Glomerular visceral epithelial cell (primary cell): ENCODE measurements at regions not wholly inside any gene's neighbourhood (a gene's known extent, or its start where the extent isn't known, plus 50 kb on each side); places are given as distances from the start of the nearest gene placed in this dataset.

Experiments used
- DNase-seq: peaks from one replicate; pipeline ENCODE4 v3.0.0-alpha.2; 2016; ENCODE audit errors: extremely low spot score

DNA sequence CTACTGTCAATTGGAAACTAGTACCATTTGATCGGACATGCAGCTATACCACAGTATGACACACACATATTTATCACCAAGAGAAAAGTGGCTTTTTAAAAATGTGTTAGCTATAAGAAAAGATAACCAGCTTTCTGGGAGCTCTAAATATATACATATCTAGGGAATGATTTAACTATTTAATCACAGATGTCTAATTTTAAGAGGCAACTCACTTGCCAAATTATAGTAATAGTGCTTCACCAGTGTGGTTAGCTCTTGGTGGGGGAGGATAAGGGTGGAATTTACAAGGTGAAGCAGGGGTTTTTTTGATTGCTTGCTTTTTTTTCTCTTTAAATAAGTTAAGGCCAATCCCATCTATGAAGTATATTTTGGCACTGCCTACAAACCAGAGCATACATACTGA lies 547.7 kb upstream of the DIPK2B start:
- no peak for DNase-seq

DNA sequence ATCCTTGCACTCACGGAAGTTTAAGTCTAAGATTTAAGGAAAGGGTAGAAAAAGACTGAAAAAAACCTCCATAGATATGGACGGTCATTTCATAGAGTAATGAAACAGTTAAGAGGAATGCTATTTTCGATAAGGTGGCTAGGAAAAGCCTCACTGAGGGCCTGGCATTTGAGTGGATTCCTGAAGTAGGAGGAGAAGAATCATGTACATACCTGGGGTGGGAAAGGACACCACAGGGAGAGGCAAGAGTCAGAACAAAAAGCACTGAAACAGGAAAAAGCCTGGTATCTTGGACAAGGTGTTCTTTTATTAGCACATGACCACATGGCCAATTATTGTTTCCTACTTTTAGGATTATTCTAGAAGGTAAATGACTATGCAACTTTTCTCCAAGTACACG lies 547.2 kb upstream of the DIPK2B start:
- no peak for DNase-seq

DNA sequence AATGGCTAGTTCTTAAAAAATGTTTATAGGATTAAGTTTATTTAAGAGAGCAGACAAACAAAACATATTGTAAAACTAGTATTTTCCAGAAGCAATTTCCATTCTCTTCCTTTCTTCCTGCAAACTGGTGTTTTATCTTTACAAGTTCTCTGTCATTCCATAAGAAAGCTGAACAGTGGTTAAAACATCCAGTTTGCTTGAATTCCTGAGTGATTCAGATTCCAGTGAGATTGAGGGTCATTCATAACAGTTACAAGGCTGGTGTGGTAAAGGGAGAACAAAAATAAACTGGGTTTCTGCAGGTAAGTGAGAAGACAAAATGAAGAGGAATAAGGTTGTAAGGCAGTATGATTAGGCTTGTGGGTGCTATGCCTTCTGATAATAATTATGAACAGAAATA lies 544.8 kb upstream of the DIPK2B start:
- DNase-seq, result no peak

GRCh38 chrX:45743906-45744625 lies 543.4 kb upstream of the DIPK2B start:
- DNase-seq, result no peak

- peak; percentile 56 for DNase-seq
These were observed 542.4 kb upstream of the DIPK2B start for GRCh38 chrX:45743081-45743533.

GRCh38 chrX:45740291-45740690 lies 539.6 kb upstream of the DIPK2B start:
- DNase-seq, result no peak

DNA sequence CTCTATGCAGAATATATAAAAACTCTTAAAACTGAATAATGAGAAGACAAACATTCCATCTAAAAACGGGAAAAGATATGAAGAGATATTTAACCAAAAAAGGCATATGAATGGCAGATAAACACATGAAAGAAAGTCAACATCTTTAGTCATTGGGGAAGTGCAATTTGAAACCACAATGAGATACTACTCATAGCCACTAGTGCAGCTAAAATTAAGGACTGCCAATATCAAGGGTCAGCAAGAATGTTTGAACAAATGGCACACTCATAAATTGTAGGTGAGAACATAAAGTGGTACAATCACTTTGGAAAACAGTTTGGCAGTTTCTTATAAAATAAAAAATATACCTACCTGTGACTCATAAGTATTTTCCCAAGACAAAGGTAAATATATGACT lies 534.9 kb upstream of the DIPK2B start:
- DNase-seq, result no peak

DNA sequence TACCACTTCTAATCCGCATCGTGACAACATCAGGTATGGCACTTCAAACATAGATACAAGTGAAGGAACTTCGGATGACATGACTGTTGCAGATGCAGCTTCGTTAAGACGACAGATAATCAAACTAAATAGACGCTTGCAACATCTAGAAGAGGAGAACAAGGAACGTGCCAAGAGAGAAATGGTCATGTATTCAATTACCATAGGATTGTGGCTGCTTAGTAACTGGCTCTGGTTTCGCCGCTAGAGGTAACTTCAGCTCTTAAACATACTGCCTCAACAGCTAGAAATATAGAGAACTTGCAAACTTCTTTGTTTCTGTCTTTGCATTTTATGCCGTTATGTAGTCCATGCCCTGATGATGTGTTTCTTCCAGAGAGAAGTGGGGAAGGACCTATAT lies 530.8 kb upstream of the DIPK2B start:
- no peak for DNase-seq

DNA sequence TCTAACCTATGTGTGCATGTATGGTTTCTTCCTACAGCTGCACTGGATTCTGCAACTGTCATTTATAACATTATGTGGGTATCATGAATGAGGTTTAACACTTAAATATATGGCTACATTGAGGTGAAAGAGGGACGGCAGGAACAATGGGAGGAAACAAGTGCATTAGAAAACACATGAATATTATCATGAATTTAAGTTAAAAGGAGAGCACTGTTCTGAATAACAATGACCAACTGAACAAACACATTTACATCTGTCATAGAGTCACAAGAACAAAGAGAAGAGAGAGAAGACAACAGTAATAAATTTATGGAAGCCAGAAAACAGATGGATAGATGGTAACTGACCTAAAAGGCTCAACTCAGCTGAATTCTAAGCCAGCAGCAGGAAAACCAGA lies 527.1 kb upstream of the DIPK2B start:
- no peak for DNase-seq

GRCh38 chrX:45722471-45722870 lies 521.8 kb upstream of the DIPK2B start:
- DNase-seq, result no peak

DNA sequence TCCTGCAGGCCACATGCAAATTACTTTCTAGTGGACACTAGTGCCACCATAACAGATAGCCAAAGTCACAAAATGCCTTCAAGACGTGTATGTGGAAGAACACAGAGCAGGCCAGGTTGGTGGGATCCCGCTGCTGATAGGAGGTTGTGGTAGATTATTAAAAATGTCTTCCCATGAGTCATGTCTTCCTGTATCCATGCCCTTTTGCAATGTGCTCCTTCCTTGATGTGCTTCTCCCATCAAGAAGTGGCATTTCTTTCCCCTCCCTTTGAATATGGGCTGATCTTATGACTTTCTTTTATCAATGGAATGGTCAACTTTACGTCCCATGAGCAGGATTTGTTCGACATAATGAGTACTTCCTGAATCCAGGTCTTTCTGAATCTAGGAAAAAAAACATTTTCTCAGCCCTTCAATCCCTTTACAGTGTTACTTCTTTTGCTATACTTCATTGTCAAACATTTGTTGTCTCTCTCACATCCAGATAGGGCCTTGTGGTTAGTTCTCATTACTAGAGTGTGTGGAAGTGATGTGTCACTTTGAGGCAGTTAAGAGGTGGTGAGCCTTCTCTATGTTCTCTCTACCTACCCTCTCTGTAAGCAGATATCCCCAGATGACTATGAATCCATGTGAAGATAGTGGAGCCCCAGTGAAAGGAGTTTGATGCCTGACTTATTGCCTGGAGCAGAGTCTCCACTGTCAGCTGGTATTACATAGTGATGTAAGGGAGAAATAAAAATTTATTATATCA lies 519.2 kb upstream of the DIPK2B start:
- DNase-seq, result no peak

DNA sequence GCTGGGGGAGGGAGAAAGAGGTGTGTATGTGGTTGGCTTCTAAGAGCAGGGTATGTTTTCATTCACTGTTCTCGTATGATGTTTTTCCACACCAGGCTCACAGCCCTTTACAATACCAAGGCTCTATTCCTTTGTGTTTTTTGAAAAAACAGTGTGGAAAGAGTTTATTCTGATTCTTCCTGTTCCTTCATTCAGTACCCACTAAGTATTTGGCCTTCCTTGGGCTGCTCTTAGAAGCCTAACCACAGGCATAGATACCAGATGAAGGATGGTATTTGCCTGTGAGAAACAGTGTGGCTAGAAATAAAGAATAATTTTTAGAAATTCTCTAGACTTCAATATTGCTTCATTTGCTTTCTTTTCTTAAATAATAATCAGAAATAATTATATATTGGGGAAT lies 518.0 kb upstream of the DIPK2B start:
- DNase-seq, result no peak

DNA sequence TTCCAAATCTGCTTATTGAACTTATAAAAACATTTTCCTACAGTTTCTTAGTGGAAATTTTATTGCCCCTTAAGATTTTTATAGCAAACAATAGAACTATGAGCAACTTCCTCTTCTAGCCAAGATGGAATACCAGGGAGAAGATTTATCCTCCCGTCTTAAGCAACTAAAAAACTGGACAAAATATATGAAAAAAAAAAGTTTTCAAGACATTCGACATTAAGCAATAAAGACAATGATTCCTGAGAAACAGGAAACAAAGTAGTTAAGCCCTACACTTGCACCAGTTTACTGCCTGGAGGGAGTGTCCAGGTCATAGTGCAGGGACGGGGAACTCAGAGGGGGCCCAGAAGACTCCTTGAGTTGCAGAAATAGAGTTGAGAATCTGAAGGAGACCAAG lies 516.1 kb upstream of the DIPK2B start:
- DNase-seq, result no peak

DNA sequence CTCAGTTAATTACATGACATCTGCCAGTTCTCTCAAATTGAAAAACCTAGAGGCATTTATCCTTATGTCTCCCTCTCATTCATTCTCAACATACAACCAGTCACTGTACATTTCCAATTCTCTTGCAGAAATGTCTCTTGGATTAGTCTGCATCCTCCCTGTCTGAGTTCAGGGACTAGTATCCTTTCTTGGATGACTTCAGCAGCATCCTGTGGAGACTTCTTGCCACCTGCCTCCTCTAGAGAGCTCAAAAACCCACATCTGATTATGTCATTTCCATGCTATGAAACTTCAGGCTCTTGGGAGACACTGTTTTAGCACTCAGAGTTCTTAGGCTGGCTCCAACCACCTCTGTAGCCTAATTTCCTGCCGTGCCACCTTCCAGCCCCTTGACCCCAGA lies 515.1 kb upstream of the DIPK2B start:
- peak; percentile 72 for DNase-seq

DNA sequence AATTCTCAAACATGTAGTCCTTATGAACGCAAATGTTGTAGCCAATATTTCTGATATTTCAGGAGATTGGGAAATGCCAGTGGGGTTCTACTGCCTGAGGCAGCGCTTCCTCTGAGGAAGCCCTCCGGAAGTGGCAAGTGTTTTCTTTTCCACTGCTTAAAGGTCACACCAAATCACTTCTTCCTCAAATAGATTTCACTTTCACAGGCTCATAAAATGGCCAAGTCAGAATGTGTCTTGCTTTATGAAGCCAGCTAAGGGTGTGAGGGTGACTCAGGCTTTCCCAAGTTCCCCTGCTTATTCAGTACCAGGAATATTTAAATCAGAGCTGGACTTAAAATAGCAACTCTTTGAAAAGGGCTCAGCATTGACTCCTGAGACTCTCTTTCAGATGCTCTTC lies 514.2 kb upstream of the DIPK2B start:
- DNase-seq, result peak; percentile 47

- no peak for DNase-seq
These were observed 511.4 kb upstream of the DIPK2B start for GRCh38 chrX:45712067-45712466.

- no peak for DNase-seq
These were observed 510.6 kb upstream of the DIPK2B start for GRCh38 chrX:45711231-45711630.

GRCh38 chrX:45710081-45710801 lies 509.6 kb upstream of the DIPK2B start:
- peak; percentile 91 for DNase-seq

DNA sequence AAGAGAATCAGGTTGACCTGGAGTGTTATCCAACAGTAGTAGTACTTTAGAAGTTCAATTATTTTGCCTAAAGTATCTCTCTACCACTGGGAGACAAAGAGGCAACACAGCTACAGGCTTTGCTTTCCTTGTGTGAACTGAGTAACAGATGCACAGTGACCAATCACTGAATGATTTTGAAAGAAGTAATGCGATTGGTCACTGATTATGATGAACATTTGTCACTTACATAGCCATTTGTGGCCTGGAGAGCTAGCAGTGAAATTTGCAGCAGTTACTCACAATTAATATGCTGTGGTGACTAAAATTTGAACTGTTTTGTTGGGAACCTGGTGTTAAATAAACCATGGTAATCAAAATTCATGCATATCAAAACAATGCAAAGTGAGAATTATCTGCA lies 508.7 kb upstream of the DIPK2B start:
- DNase-seq, result no peak

DNA sequence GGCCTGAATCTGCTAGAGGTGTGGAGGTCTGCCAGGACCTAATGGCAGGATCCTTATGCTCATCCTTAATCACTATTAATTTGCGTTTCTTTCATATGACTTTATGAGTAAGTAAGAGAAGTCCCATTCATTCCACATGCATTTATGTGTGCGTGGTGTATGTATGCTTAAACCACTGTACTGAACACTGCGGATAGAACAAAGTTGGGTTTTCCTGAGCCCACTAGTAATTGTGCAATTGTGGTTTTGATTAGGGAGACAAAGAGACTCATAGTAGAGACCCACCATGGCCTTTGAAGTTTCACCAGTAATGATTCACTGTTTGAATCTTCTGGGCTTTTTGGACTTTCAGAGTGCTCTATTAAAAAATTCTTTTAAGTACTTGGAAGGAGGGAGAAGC lies 498.5 kb upstream of the DIPK2B start:
- no peak for DNase-seq

DNA sequence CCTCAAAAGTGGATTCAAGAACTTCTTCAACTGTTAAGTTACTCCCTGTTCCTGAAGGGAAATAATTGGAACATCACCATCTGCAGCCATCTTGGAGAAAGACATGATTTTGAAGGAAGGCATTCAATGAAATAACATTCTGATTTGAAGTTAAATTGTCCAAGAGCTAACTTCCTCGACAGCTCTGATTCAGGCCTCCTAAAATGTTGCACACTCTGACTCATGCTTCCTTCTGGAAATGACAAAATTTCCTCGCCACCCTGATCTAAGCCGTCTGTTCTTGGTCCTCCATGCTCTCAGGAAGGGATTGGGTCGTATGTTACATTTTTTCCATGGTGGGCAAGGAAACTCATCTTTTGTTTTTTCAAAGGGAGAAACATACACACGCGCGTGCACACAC lies 496.9 kb upstream of the DIPK2B start:
- DNase-seq, result no peak

DNA sequence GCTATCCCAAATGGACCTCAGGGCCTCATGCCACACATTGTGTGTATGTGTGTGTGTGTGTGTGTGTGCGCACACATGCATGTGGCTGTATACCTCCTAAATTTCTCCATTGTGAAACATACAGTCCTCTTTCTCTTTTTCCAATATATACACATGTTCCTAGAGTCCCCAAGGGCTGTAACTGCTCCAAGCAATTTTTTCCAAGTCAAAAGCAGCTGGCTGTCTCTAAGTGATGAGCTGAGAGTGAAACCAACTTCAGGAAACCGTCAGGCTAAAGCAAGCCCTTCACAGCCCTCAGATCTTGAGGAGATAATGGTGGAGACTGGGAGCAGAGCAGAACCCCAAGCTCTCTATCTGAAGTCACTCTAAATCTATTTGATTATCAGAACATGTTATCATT lies 496.1 kb upstream of the DIPK2B start:
- DNase-seq, result no peak

- no peak for DNase-seq
These were observed 489.3 kb upstream of the DIPK2B start for GRCh38 chrX:45689971-45690370.
